ENCODE measurements at regions not wholly inside any gene's neighbourhood (a gene's known extent, or its start where the extent isn't known, plus 50 kb on each side); places are given as distances from the start of the nearest gene placed in this dataset.

DNA sequence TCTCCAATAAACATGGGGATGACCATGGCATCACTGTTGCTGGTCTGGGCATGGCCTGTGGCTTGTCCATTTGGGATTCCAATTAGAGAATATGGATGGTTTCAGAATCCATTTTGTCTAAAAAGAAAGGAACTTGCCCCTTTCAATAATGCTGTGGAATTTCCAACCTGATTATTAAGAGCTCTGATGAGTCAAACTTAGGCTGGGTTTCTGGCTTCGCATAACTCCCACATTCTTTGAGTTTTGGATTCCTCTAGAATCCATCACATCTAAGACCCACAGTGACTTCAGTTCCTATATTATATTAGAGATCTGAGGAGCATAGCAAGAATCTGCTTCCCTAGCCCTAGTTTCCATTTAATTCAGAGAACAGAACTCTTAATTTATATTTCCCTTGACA lies 531.5 kb downstream of the TNS1 start:
- Histone ChIP-seq H3K9me3 (no peaks in the 10 kb centered on the region), H3K36me3 (ENCODE audit: insufficient read depth in 1 of 2, low read depth in 1 of 2) (no peaks in the 10 kb centered on the region), H3K27me3 (ENCODE audit: insufficient read depth in 3 of 3, low read length in 2 of 3) (no peaks in the 10 kb centered on the region), H3K27ac (no peak overlapping the region), H3K4me3 (no peak overlapping the region), H3K4me1 (peaks cover 5% of the 10 kb centered on the region)
- ATAC-seq, result no peak
- no peak for DNase-seq
- WGBS, 3 donors, result 92 to 95% (median 93%) methylated on average over 1 of the region's 1 CpG
- no peak for TF ChIP-seq CTCF (IDR thresholded peaks at IDR 0.05)
- intact Hi-C loops (cut with DNase I), result no loop called here

DNA sequence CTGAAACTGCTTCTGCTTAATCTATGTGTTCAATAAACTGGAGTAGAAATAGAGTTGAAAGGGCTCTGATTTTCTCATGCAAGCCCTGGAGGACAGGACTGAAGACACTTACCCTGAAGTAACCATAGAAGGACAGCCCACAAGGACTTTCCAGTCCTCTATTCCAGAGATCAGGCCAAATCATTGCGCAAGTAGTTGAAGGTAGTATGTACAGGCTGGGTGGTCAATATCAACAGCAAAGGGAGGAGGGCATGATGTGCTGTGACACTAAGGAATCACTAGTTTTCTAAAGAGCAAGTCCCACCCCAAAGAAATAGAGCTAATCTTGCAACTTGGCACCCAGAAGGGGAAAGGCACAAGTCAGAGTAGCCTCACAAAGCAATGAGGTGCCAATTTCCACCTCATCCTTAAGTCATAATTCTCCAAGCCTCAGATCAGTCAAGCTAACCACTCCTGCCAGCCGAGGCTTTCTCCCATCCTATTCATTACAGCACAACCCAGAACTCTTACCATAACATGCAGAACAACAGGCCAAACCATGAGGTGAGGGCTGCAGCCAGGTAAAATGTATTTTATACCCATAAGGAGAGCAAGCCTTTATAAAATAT lies 533.5 kb downstream of the TNS1 start:
- no peak for TF ChIP-seq CTCF (IDR thresholded peaks at IDR 0.05)
- Histone ChIP-seq H3K27me3 (ENCODE audit: insufficient read depth in 3 of 3, low read length in 2 of 3) (no peaks in the 10 kb centered on the region), H3K4me3 (no peak overlapping the region), H3K9me3 (no peaks in the 10 kb centered on the region), H3K4me1 (peaks cover 6% of the 10 kb centered on the region), H3K27ac (no peak overlapping the region), H3K36me3 (ENCODE audit: insufficient read depth in 1 of 2, low read depth in 1 of 2) (no peaks in the 10 kb centered on the region)
- 87 to 90% (median 89%) methylated on average over 2 of the region's 2 CpGs for WGBS, 3 donors
- intact Hi-C loops (cut with DNase I), result no loop called here
- ATAC-seq (no peak), DNase-seq (no peak)

GRCh38 chr2:217468042-217468830 lies 534.6 kb downstream of the TNS1 start:
- Histone ChIP-seq H3K4me3 (no peak overlapping the region), H3K27ac (no peak overlapping the region), H3K9me3 (no peaks in the 10 kb centered on the region), H3K27me3 (ENCODE audit: insufficient read depth in 3 of 3, low read length in 2 of 3) (no peaks in the 10 kb centered on the region), H3K36me3 (ENCODE audit: insufficient read depth in 1 of 2, low read depth in 1 of 2) (no peaks in the 10 kb centered on the region), H3K4me1 (peaks cover 6% of the 10 kb centered on the region)
- intact Hi-C loops (cut with DNase I), result no loop called here
- TF ChIP-seq CTCF (IDR thresholded peaks at IDR 0.05), result no peak
- WGBS, 3 donors, result 89 to 95% (median 94%) methylated on average over 2 of the region's 2 CpGs
- no peak for ATAC-seq
- DNase-seq, result no peak

DNA sequence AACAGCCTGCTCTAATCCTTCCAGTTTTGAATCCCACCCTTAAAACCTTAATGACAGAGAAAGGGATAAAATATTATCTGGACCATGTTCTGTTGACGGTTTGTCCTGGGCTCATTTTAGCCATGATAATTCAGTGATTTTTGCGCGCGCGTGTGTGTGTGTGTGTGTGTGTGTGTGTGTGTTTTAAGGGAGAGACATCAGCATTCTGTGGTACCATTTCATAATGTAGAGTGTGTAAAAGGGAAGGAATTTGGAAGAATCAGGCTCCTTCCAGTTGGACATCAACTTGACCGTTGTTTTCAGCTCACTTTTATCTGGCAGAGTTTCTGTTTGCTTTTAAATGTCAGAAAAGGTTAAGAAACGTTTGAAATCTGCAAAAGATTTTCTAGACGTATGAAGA lies 535.5 kb downstream of the TNS1 start:
- no peak overlapping the region for H3K27ac ChIP-seq
- H3K4me1 ChIP-seq, result peaks cover 6% of the 10 kb centered on the region
- ATAC-seq (no peak), DNase-seq (no peak)
- intact Hi-C loops (cut with DNase I), result no loop called here
- 60 to 73% (median 72%) methylated on average over 8 of the region's 8 CpGs for WGBS, 3 donors
- no peaks in the 10 kb centered on the region for H3K9me3 ChIP-seq
- no peak overlapping the region for H3K4me3 ChIP-seq
- no peak for TF ChIP-seq CTCF (IDR thresholded peaks at IDR 0.05)
- no peaks in the 10 kb centered on the region for H3K27me3 ChIP-seq (ENCODE audit: insufficient read depth in 3 of 3, low read length in 2 of 3)
- no peaks in the 10 kb centered on the region for H3K36me3 ChIP-seq (ENCODE audit: insufficient read depth in 1 of 2, low read depth in 1 of 2)

Data from psoas muscle (tissue), 7 donors.